ENCODE measurements at regions not wholly inside any gene's neighbourhood (a gene's known extent, or its start where the extent isn't known, plus 50 kb on each side); places are given as distances from the start of the nearest gene placed in this dataset.
"Not testable (repeated sequence)": the region's sequence is repeated elsewhere in the genome, so short reads cannot be mapped to it uniquely, and the experiment has no call there.

DNA sequence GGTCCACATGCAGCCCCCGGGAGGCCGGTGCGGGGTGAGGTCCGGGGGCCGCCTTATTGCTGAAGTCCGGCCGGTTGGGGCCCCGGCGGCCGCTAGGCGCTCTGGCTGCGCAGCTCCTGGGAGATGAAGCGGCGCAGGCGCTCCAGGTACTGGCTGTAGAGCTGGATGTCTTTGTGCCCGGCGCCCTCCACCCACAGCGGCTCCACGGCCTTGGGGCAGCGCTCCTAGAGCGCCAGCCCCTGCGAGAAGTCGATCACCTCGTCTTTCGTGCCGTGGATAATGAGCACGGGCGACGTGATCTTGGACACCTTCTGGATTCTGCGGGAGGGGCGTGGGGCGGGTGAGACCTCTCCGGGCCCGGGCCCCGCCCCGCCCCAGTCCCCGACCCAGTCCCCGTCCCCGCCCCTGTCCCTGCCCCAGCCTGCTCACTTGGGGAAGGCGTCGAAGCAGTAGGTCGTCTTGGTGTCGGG lies 76.3 kb downstream of the GOLGA8F start:
- not testable (repeated sequence) for FAIRE-seq; H4K20me1 ChIP-seq (ENCODE audit: insufficient read depth, low read length); H3K9me3 ChIP-seq (ENCODE audit: insufficient read depth, low read depth, low read length); H3K4me1 ChIP-seq (ENCODE audit: insufficient read depth, low read length); H3K4me3 Mint-ChIP-seq (ENCODE audit: unreplicated experiment); H3K79me2 ChIP-seq (ENCODE audit: insufficient read depth, low read length); H3K9ac ChIP-seq (ENCODE audit: low read length); H3K36me3 Mint-ChIP-seq (ENCODE audit: low read depth, unreplicated experiment); H2AFZ ChIP-seq (ENCODE audit: low read depth, low read length); H3K36me3 ChIP-seq (ENCODE audit: insufficient read depth, low read length); DNase-seq (ENCODE audit: low read depth); H3K27me3 ChIP-seq (ENCODE audit: insufficient read depth, low read length); H3K27ac ChIP-seq (ENCODE audit: low read depth, low read length); H3K4me1 Mint-ChIP-seq (ENCODE audit: low read depth, unreplicated experiment); H3K9me3 Mint-ChIP-seq (ENCODE audit: unreplicated experiment); H3K27ac Mint-ChIP-seq (ENCODE audit: unreplicated experiment)
- peak overlapping the region; percentile 5 for H3K4me3 ChIP-seq (ENCODE audit: insufficient read depth, low read depth, low read length)
- H3K4me2 ChIP-seq (ENCODE audit: low read length) = peak overlapping the region; percentile 72
- peaks cover 15% of the 10 kb centered on the region for H3K27me3 Mint-ChIP-seq (ENCODE audit: low read depth, unreplicated experiment)

All from astrocyte (in vitro differentiated cells and primary cell).